HUES64 (cell line): ENCODE measurements at regions not wholly inside any gene's neighbourhood (a gene's known extent, or its start where the extent isn't known, plus 50 kb on each side); places are given as distances from the start of the nearest gene placed in this dataset.
"Not testable (repeated sequence)": the region's sequence is repeated elsewhere in the genome, so short reads cannot be mapped to it uniquely, and the experiment has no call there.

Source experiments
- H3K27ac ChIP-seq: 2 replicates; pipeline ENCODE4 v1.7.0; 2013; ENCODE audit warnings: low read depth, low read length, inconsistent platforms
- H3K27me3 ChIP-seq: 2 replicates; pipeline ENCODE4 v1.6.1; 2013; ENCODE audit warnings: mild to moderate bottlenecking, low read length; ENCODE audit not compliant: insufficient read depth
- H3K36me3 ChIP-seq: 2 replicates; pipeline ENCODE4 v1.6.1; 2013; ENCODE audit warnings: mild to moderate bottlenecking, low read length; ENCODE audit not compliant: insufficient read depth
- H3K4me1 ChIP-seq: 2 replicates; pipeline ENCODE4 v1.6.1; 2013; ENCODE audit warnings: mild to moderate bottlenecking, low read length, moderate library complexity; ENCODE audit not compliant: insufficient read depth
- H3K4me3 ChIP-seq: 2 replicates; pipeline ENCODE4 v1.5.1; 2013; ENCODE audit warnings: mild to moderate bottlenecking, low read length, moderate library complexity
- H3K9ac ChIP-seq: 2 replicates; pipeline ENCODE4 v1.6.1; 2013; ENCODE audit warnings: mild to moderate bottlenecking, low read depth, low read length
- H3K9me3 ChIP-seq: 2 replicates; pipeline ENCODE4 v1.6.1; 2013; ENCODE audit warnings: low read depth, low read length; ENCODE audit not compliant: insufficient read depth
- WGBS: fragments of 150-250, 120-280 bp; methylation state at CpG from one replicate; pipeline ENCODE4 v1.1.7; 2013; ENCODE audit warnings: missing lambda C conversion rate; 5-methylcytosine and 5-hydroxymethylcytosine counted together

GRCh38 chr5:123294544-123294943, 128.7 kb downstream of the CEP120 start:
- 100% methylated on average over 1 of the region's 1 CpG for WGBS

GRCh38 chr5:123289210-123289609, 134.0 kb downstream of the CEP120 start:
- Histone ChIP-seq H3K4me1 (peaks cover 10% of the 10 kb centered on the region), H3K4me3 (no peak overlapping the region), H3K9me3 (no peaks in the 10 kb centered on the region), H3K27me3 (peaks cover 30% of the 10 kb centered on the region), H3K36me3 (no peaks in the 10 kb centered on the region), H3K9ac (no peak overlapping the region), H3K27ac (no peak overlapping the region)

More at GRCh38 chr5:123294544-123294943, 128.7 kb downstream of the CEP120 start:
- no peaks in the 10 kb centered on the region for H3K27me3 ChIP-seq
- H3K9me3 ChIP-seq, result peaks cover 7% of the 10 kb centered on the region; the same call in 1 of the 2 replicates
- no peaks in the 10 kb centered on the region for H3K36me3 ChIP-seq
- H3K4me3 ChIP-seq, result no peak overlapping the region
- H3K27ac ChIP-seq, result no peak overlapping the region
- H3K9ac ChIP-seq, result no peak overlapping the region
- H3K4me1 ChIP-seq, result peaks cover 14% of the 10 kb centered on the region

GRCh38 chr5:123287881-123288280, 135.3 kb downstream of the CEP120 start:
- Histone ChIP-seq H3K36me3 (no peaks in the 10 kb centered on the region), H3K4me3 (no peak overlapping the region), H3K27me3 (peaks cover 30% of the 10 kb centered on the region), H3K9ac (no peak overlapping the region), H3K9me3 (no peaks in the 10 kb centered on the region), H3K4me1 (peaks cover 10% of the 10 kb centered on the region), H3K27ac (no peak overlapping the region)

DNA sequence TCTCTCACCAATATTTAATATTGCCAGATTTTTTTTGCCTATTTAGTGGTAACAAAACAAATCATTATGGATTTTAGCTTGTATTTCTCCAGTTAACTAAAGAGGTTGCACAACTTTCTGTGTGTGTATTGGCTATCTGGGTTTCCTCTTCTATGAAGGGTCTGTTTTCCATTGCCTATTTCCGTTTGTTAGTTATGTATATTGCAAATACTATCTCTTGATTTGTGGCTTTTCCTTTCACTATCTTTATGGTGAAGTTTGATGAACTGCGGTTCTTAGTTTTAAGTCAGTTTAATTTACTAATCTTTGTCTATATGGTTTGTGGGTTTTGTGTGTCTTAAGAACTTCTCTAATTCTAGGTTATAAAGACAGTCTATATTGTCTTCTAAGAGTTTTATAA, 136.3 kb downstream of the CEP120 start:
- H3K27me3 ChIP-seq, result peaks cover 30% of the 10 kb centered on the region
- no peaks in the 10 kb centered on the region for H3K9me3 ChIP-seq
- H3K4me1 ChIP-seq, result peaks cover 10% of the 10 kb centered on the region
- no peak overlapping the region for H3K27ac ChIP-seq
- H3K9ac ChIP-seq, result no peak overlapping the region
- WGBS, result 83% methylated on average over 1 of the region's 2 CpGs
- H3K36me3 ChIP-seq, result no peaks in the 10 kb centered on the region
- H3K4me3 ChIP-seq, result no peak overlapping the region

- H3K4me3 ChIP-seq, result peak overlapping the region; percentile 78
- peak overlapping the region; percentile 38; the same call in 1 of the 2 replicates for H3K27ac ChIP-seq
- H3K36me3 ChIP-seq, result no peaks in the 10 kb centered on the region
- no peaks in the 10 kb centered on the region for H3K9me3 ChIP-seq
- 7% methylated on average over 24 of the region's 34 CpGs for WGBS
- H3K27me3 ChIP-seq, result peaks cover 30% of the 10 kb centered on the region
- H3K4me1 ChIP-seq, result peaks cover 10% of the 10 kb centered on the region
- peak overlapping the region; percentile 63; the same call in 1 of the 2 replicates for H3K9ac ChIP-seq
Observed at GRCh38 chr5:123285122-123286023, 137.8 kb downstream of the CEP120 start.

GRCh38 chr5:123283499-123283898, 139.7 kb downstream of the CEP120 start:
- Histone ChIP-seq H3K36me3 (no peaks in the 10 kb centered on the region), H3K27ac (no peak overlapping the region), H3K4me3 (no peak overlapping the region), H3K4me1 (peaks cover 10% of the 10 kb centered on the region), H3K27me3 (peaks cover 30% of the 10 kb centered on the region), H3K9me3 (no peaks in the 10 kb centered on the region), H3K9ac (no peak overlapping the region)
- WGBS, result 90% methylated on average over 1 of the region's 1 CpG

- H3K9ac ChIP-seq, result no peak overlapping the region
- peaks cover 30% of the 10 kb centered on the region for H3K27me3 ChIP-seq
- H3K27ac ChIP-seq, result no peak overlapping the region
- 46% methylated on average over 6 of the region's 7 CpGs for WGBS
- no peaks in the 10 kb centered on the region for H3K9me3 ChIP-seq
- peaks cover 10% of the 10 kb centered on the region for H3K4me1 ChIP-seq
- H3K4me3 ChIP-seq, result no peak overlapping the region
- no peaks in the 10 kb centered on the region for H3K36me3 ChIP-seq
Observed at GRCh38 chr5:123283031-123283430, 140.2 kb downstream of the CEP120 start.

DNA sequence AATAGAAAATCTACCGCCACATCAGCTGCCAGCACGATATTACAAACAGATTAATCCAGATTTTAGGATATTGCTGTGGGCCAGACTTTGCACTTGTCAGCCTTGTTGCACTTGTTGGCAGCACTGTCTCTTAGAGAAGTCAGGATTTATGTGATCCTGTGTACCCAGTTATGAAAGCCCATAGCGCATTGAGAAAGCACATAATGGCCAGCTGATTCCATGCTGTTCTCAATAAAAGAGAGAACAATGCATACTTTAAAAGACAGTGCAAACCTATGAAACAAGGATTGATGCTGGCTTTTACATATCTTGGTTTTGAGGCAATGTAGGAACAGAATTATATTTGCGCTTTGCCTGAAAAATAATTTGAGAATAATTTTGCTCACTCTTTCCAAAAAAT, 140.8 kb downstream of the CEP120 start:
- H3K9ac ChIP-seq, result no peak overlapping the region
- peaks cover 30% of the 10 kb centered on the region for H3K27me3 ChIP-seq
- no peak overlapping the region for H3K27ac ChIP-seq
- 92% methylated on average over 4 of the region's 4 CpGs for WGBS
- H3K4me1 ChIP-seq, result peaks cover 10% of the 10 kb centered on the region
- no peaks in the 10 kb centered on the region for H3K9me3 ChIP-seq
- no peaks in the 10 kb centered on the region for H3K36me3 ChIP-seq
- H3K4me3 ChIP-seq, result no peak overlapping the region

GRCh38 chr5:123280854-123281253, 142.3 kb downstream of the CEP120 start:
- peaks cover 15% of the 10 kb centered on the region for H3K27me3 ChIP-seq
- H3K27ac ChIP-seq, H3K9ac ChIP-seq, H3K4me3 ChIP-seq, H3K36me3 ChIP-seq, H3K9me3 ChIP-seq, H3K4me1 ChIP-seq: not testable (repeated sequence)
- 89% methylated on average over 2 of the region's 2 CpGs for WGBS

GRCh38 chr5:123279136-123279535, 144.1 kb downstream of the CEP120 start:
- no peaks in the 10 kb centered on the region for H3K36me3 ChIP-seq
- H3K4me3 ChIP-seq, result no peak overlapping the region
- 92% methylated on average over 3 of the region's 3 CpGs for WGBS
- H3K9ac ChIP-seq, result no peak overlapping the region
- no peaks in the 10 kb centered on the region; the same call in 1 of the 2 replicates for H3K27me3 ChIP-seq
- H3K27ac ChIP-seq, result no peak overlapping the region
- no peaks in the 10 kb centered on the region for H3K4me1 ChIP-seq
- H3K9me3 ChIP-seq, result no peaks in the 10 kb centered on the region

- WGBS, result 93% methylated on average over 5 of the region's 5 CpGs
- H3K4me3 ChIP-seq, result no peak overlapping the region
- H3K27ac ChIP-seq, result no peak overlapping the region
Observed at GRCh38 chr5:123278284-123278683, 144.9 kb downstream of the CEP120 start.

More at GRCh38 chr5:123278284-123278683, 144.9 kb downstream of the CEP120 start:
- Histone ChIP-seq H3K9ac (no peak overlapping the region), H3K9me3 (no peaks in the 10 kb centered on the region), H3K36me3 (no peaks in the 10 kb centered on the region), H3K4me1 (no peaks in the 10 kb centered on the region), H3K27me3 (no peaks in the 10 kb centered on the region)
